Neural crest cell (in vitro differentiated cells): ENCODE measurements at regions not wholly inside any gene's neighbourhood (a gene's known extent, or its start where the extent isn't known, plus 50 kb on each side); places are given as distances from the start of the nearest gene placed in this dataset.

Experiments used
- DNase-seq: peaks from one replicate; pipeline ENCODE4 v3.0.0; 2021; ENCODE audit warnings: low read depth, mixed read lengths, low spot score
- H3K27ac Mint-ChIP-seq: one replicate; pipeline ENCODE4 v1.8.0; 2021; ENCODE audit warnings: mild to moderate bottlenecking, mixed read lengths; ENCODE audit not compliant: unreplicated experiment
- H3K27me3 Mint-ChIP-seq: 2 replicates; pipeline ENCODE4 v1.8.0; 2021; ENCODE audit warnings: low read depth, mild to moderate bottlenecking, mixed read lengths
- H3K36me3 Mint-ChIP-seq: 2 replicates; pipeline ENCODE4 v1.8.0; 2021; ENCODE audit warnings: low read depth, mild to moderate bottlenecking, mixed read lengths
- H3K4me1 Mint-ChIP-seq: 2 replicates; pipeline ENCODE4 v1.8.0; 2021; ENCODE audit warnings: mixed read lengths
- H3K4me3 Mint-ChIP-seq: one replicate; pipeline ENCODE4 v1.8.0; 2021; ENCODE audit warnings: mild to moderate bottlenecking, mixed read lengths
- H3K9me3 Mint-ChIP-seq: 2 replicates; pipeline ENCODE4 v1.8.0; 2021; ENCODE audit warnings: mixed read lengths
- CTCF ChIP-seq: fragments of 200-600 bp; sonication (generic); conservative IDR thresholded peaks from 2 replicates; pipeline ENCODE4 v1.5.0; 2021; ENCODE audit warnings: antibody characterized with exemption, mild to moderate bottlenecking

GRCh38 chr1:164310166-164310565 lies 248.8 kb upstream of the PBX1 start:
- Mint-ChIP-seq H3K4me3 (no peak overlapping the region), H3K36me3 (no peaks in the 10 kb centered on the region), H3K9me3 (no peaks in the 10 kb centered on the region), H3K27me3 (peaks cover 4% of the 10 kb centered on the region), H3K4me1 (no peaks in the 10 kb centered on the region), H3K27ac (no peak overlapping the region)
- TF ChIP-seq CTCF = no peak
- DNase-seq = no peak

DNA sequence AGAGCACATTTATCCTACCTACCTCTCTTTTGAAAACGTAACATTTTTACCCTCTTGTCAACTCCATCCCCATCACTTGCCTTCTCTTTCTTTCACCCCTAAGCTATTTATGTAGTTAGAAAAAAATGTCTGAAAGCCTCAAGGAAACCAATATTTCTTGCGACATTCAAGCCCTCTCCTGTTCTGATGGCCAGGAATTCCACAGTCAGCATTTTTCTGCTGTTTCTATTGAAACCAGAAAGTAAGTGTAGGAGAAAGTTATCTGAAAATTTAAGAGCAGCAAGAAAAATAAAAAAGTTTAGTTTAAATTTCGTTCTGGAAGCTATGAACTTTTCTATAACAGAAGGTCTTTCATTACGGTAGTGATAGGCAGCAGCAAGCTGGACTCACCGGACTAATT lies 247.6 kb upstream of the PBX1 start:
- DNase-seq = no peak
- no peaks in the 10 kb centered on the region for H3K9me3 Mint-ChIP-seq
- peaks cover 7% of the 10 kb centered on the region for H3K27me3 Mint-ChIP-seq
- no peak for TF ChIP-seq CTCF
- H3K27ac Mint-ChIP-seq = no peak overlapping the region
- H3K4me1 Mint-ChIP-seq = no peaks in the 10 kb centered on the region
- H3K4me3 Mint-ChIP-seq = no peak overlapping the region
- H3K36me3 Mint-ChIP-seq = no peaks in the 10 kb centered on the region

DNA sequence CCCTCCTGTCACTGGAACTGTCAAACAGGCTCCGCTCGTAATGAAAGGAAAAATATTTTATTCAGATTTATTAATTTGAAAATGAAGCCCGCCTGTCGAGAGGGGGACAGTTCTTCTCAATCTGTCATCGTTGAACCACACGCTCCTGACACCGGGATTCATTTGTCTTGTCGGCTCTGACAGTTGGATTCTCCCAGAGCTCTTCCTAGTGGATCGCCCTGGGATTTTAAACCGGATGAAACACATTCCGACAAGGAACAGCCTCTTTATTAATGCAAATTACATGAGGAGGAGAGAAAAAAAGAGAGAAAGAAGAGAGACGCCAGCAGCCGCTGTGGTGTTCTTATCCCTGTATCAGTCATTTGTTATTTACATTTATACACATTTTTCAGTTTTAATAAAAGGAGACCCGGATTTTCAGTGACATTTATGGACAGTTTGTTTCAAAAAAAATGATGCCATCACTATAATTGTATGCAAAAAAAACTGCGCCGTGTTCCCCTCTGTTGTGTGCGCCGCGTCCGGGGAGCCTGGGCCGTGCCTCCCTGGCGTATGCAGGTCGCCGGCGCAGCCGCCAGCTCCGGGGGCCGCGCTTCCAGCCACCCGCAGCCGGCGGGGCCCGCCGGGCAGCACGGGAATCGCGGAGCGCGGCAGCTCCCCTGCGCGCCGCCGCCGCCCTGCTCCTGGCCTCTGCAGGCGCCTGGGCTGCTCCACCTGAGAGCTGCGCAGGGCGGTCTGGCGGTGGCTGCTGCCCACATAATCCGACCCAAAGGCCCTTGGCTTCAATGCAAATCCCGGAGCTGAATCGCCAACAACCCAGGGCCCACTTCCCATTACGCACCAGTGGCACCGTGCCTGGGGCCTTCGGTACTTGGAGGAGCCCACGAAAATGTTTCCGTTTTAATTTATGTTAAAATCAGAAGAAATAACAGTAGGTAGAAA lies 237.9 kb upstream of the PBX1 start:
- H3K27ac Mint-ChIP-seq = no peak overlapping the region

GRCh38 chr1:164325786-164326185 lies 233.2 kb upstream of the PBX1 start:
- no peak overlapping the region for H3K27ac Mint-ChIP-seq
- no peak overlapping the region for H3K4me3 Mint-ChIP-seq
- DNase-seq = peak; percentile 17
- peaks cover 8% of the 10 kb centered on the region for H3K9me3 Mint-ChIP-seq
- peaks cover 40% of the 10 kb centered on the region for H3K27me3 Mint-ChIP-seq
- peaks cover 6% of the 10 kb centered on the region for H3K36me3 Mint-ChIP-seq
- no peak for TF ChIP-seq CTCF
- peaks cover 17% of the 10 kb centered on the region for H3K4me1 Mint-ChIP-seq

More for the DNA sequence above, 237.9 kb upstream of the PBX1 start:
- peak; percentile 23 for DNase-seq
- H3K4me3 Mint-ChIP-seq = peak overlapping the region; percentile 87
- no peaks in the 10 kb centered on the region for H3K36me3 Mint-ChIP-seq
- H3K9me3 Mint-ChIP-seq = no peaks in the 10 kb centered on the region
- TF ChIP-seq CTCF = no peak
- peaks cover 17% of the 10 kb centered on the region for H3K4me1 Mint-ChIP-seq
- peaks cover 47% of the 10 kb centered on the region for H3K27me3 Mint-ChIP-seq

GRCh38 chr1:164333387-164333786 lies 225.6 kb upstream of the PBX1 start:
- Mint-ChIP-seq H3K27me3 (peaks cover 24% of the 10 kb centered on the region), H3K4me1 (no peaks in the 10 kb centered on the region), H3K4me3 (no peak overlapping the region), H3K27ac (no peak overlapping the region), H3K9me3 (no peaks in the 10 kb centered on the region), H3K36me3 (no peaks in the 10 kb centered on the region)
- no peak for TF ChIP-seq CTCF
- no peak for DNase-seq
